ENCODE measurements at regions not wholly inside any gene's neighbourhood (a gene's known extent, or its start where the extent isn't known, plus 50 kb on each side); places are given as distances from the start of the nearest gene placed in this dataset.

GRCh38 chr2:105952131-105952530, 207.4 kb downstream of the NCK2 start:
- Mint-ChIP-seq H3K27ac (ENCODE audit: unreplicated experiment) (no peak overlapping the region), H3K27me3 (ENCODE audit: low read depth) (no peaks in the 10 kb centered on the region), H3K9me3 (no peaks in the 10 kb centered on the region), H3K4me1 (peaks cover 43% of the 10 kb centered on the region), H3K36me3 (ENCODE audit: low read depth) (no peaks in the 10 kb centered on the region), H3K4me3 (peak overlapping the region; percentile 7)
- no peak for DNase-seq (ENCODE audit: low read depth, low spot score)
- no peak for TF ChIP-seq CTCF (conservative IDR thresholded peaks at IDR 0.05)

GRCh38 chr2:105951384-105951694, 206.6 kb downstream of the NCK2 start:
- DNase-seq (ENCODE audit: low read depth, low spot score) = no peak
- no peak overlapping the region for H3K4me3 Mint-ChIP-seq
- no peak overlapping the region for H3K27ac Mint-ChIP-seq (ENCODE audit: unreplicated experiment)
- H3K9me3 Mint-ChIP-seq = no peaks in the 10 kb centered on the region
- no peaks in the 10 kb centered on the region for H3K27me3 Mint-ChIP-seq (ENCODE audit: low read depth)
- no peak for TF ChIP-seq CTCF (conservative IDR thresholded peaks at IDR 0.05)
- H3K4me1 Mint-ChIP-seq = peaks cover 43% of the 10 kb centered on the region
- H3K36me3 Mint-ChIP-seq (ENCODE audit: low read depth) = no peaks in the 10 kb centered on the region

- Mint-ChIP-seq H3K36me3 (ENCODE audit: low read depth) (no peaks in the 10 kb centered on the region), H3K4me1 (peaks cover 41% of the 10 kb centered on the region), H3K9me3 (no peaks in the 10 kb centered on the region), H3K27me3 (ENCODE audit: low read depth) (no peaks in the 10 kb centered on the region), H3K4me3 (no peak overlapping the region), H3K27ac (ENCODE audit: unreplicated experiment) (peak overlapping the region; percentile 2)
- no peak for TF ChIP-seq CTCF (conservative IDR thresholded peaks at IDR 0.05)
- no peak for DNase-seq (ENCODE audit: low read depth, low spot score)
Measured at GRCh38 chr2:105950521-105951383, 206.0 kb downstream of the NCK2 start.

GRCh38 chr2:105943977-105944376, 199.3 kb downstream of the NCK2 start:
- no peak overlapping the region for H3K4me3 Mint-ChIP-seq

More at GRCh38 chr2:105943977-105944376, 199.3 kb downstream of the NCK2 start:
- H3K27me3 Mint-ChIP-seq (ENCODE audit: low read depth) = no peaks in the 10 kb centered on the region
- TF ChIP-seq CTCF (conservative IDR thresholded peaks at IDR 0.05) = no peak
- H3K9me3 Mint-ChIP-seq = peaks cover 4% of the 10 kb centered on the region
- no peak for DNase-seq (ENCODE audit: low read depth, low spot score)
- H3K27ac Mint-ChIP-seq (ENCODE audit: unreplicated experiment) = no peak overlapping the region
- H3K4me1 Mint-ChIP-seq = peaks cover 5% of the 10 kb centered on the region
- H3K36me3 Mint-ChIP-seq (ENCODE audit: low read depth) = peaks cover 3% of the 10 kb centered on the region
